A673 (cell line): ENCODE measurements at regions not wholly inside any gene's neighbourhood (a gene's known extent, or its start where the extent isn't known, plus 50 kb on each side); places are given as distances from the start of the nearest gene placed in this dataset.

Experiments used
- BruUV-seq: library from RNA; stranded (reverse); fragments of 400-500 nt; replicated peaks from 2 replicates; lab custom pipeline; 2021; lab: Mats Ljungman, UMichigan
- CTCF ChIA-PET: fragments of 300-600 bp; sonication (Branson Sonifier 250); formaldehyde crosslinking; loops from one replicate; lab custom pipeline; 2022; ENCODE audit warnings: antibody characterized with exemption; lab: Charles Lee
- POLR2A ChIA-PET: fragments of 300-600 bp; sonication (Branson Sonifier 250); formaldehyde crosslinking; loops from one replicate; lab custom pipeline; 2022; ENCODE audit warnings: antibody characterized with exemption; ENCODE audit not compliant: low non-redundant PET; lab: Charles Lee
- DNase-seq: peaks from one replicate; pipeline ENCODE4 v3.0.0-alpha.2; 2015; ENCODE audit warnings: low spot score
- H3K27ac ChIP-seq: fragments of 200-600 bp; sonication (generic); 2 replicates; pipeline ENCODE4 v1.5.1; 2016; ENCODE audit warnings: mixed run types, low read depth, mild to moderate bottlenecking, mixed read lengths, antibody characterized with exemption, low read length; ENCODE audit not compliant: poor library complexity, severe bottlenecking
- H3K27me3 ChIP-seq: fragments of 200-600 bp; sonication (generic); replicated peaks from 2 replicates; pipeline ENCODE4 v1.6.1; 2017; ENCODE audit warnings: mixed run types, low read depth, mild to moderate bottlenecking, mixed read lengths, antibody characterized with exemption, low read length; ENCODE audit not compliant: insufficient read depth, poor library complexity
- H3K36me3 ChIP-seq: fragments of 200-600 bp; sonication (generic); 2 replicates; pipeline ENCODE4 v1.6.1; 2016; ENCODE audit warnings: mixed run types, mild to moderate bottlenecking, mixed read lengths, antibody characterized with exemption, low read length; ENCODE audit not compliant: insufficient read depth, poor library complexity, severe bottlenecking
- H3K4me1 ChIP-seq: fragments of 200-600 bp; sonication (generic); 2 replicates; pipeline ENCODE4 v1.6.1; 2017; ENCODE audit warnings: mixed run types, mild to moderate bottlenecking, mixed read lengths, antibody characterized with exemption, low read length; ENCODE audit not compliant: insufficient read depth, poor library complexity, severe bottlenecking
- H3K4me3 ChIP-seq: fragments of 200-600 bp; sonication (generic); 2 replicates; pipeline ENCODE4 v1.5.1; 2016; ENCODE audit warnings: low read depth, mixed run types, mild to moderate bottlenecking, mixed read lengths, low read length; ENCODE audit not compliant: poor library complexity, severe bottlenecking
- H3K9me3 ChIP-seq: fragments of 200-600 bp; sonication (generic); 2 replicates; pipeline ENCODE4 v1.6.1; 2016; ENCODE audit warnings: mixed run types, low read depth, mild to moderate bottlenecking, mixed read lengths, antibody characterized with exemption, low read length; ENCODE audit not compliant: poor library complexity, severe bottlenecking
- CTCF ChIP-seq: fragments of 300-800, 200-600 bp; sonication (generic); conservative IDR thresholded peaks from 2 replicates; pipeline ENCODE4 v1.5.1; 2017; ENCODE audit warnings: low read depth, mild to moderate bottlenecking, antibody characterized with exemption, low read length, moderate library complexity, mixed read lengths
- EZH2 ChIP-seq: fragments of 200-600 bp; sonication (generic); IDR thresholded peaks from 2 replicates; pipeline ENCODE4 v1.6.1; 2017; ENCODE audit warnings: borderline replicate concordance, low read depth, mild to moderate bottlenecking, mixed read lengths, antibody characterized with exemption, low read length; ENCODE audit not compliant: poor library complexity, severe bottlenecking
- intact Hi-C: fragments of 100-400 bp; cut with micrococcal nuclease; formaldehyde crosslinking; loops from one replicate; pipeline ENCODE4 v1.10.0; 2022; ENCODE audit not compliant: unreplicated experiment

- BruUV-seq: no TSS peak
Measured at GRCh38 chr2:18998491-18998890, 359.9 kb downstream of the OSR1 start.

GRCh38 chr2:18993756-18994338, 364.6 kb downstream of the OSR1 start:
- Histone ChIP-seq H3K27ac (no peak overlapping the region), H3K9me3 (no peaks in the 10 kb centered on the region), H3K27me3 (no peaks in the 10 kb centered on the region), H3K36me3 (no peaks in the 10 kb centered on the region), H3K4me1 (no peaks in the 10 kb centered on the region), H3K4me3 (no peak overlapping the region)
- TF ChIP-seq CTCF (no peak), EZH2 (no peak)
- intact Hi-C loops: no loop called here
- BruUV-seq: no TSS peak
- DNase-seq: no peak
- POLR2A ChIA-PET: no interaction called here
- CTCF ChIA-PET: no interaction called here

More at GRCh38 chr2:18998491-18998890, 359.9 kb downstream of the OSR1 start:
- no peaks in the 10 kb centered on the region for H3K4me1 ChIP-seq
- ChIA-PET CTCF (no interaction called here), POLR2A (no interaction called here)
- intact Hi-C loops: no loop called here
- H3K4me3 ChIP-seq: no peak overlapping the region
- DNase-seq: no peak
- no peaks in the 10 kb centered on the region for H3K36me3 ChIP-seq
- TF ChIP-seq EZH2 (no peak), CTCF (no peak)
- H3K27me3 ChIP-seq: no peaks in the 10 kb centered on the region
- no peak overlapping the region for H3K27ac ChIP-seq
- no peaks in the 10 kb centered on the region for H3K9me3 ChIP-seq

GRCh38 chr2:18991177-18992168, 366.9 kb downstream of the OSR1 start:
- H3K9me3 ChIP-seq: no peaks in the 10 kb centered on the region
- TF ChIP-seq EZH2: no peak
- TF ChIP-seq CTCF: no peak
- no TSS peak for BruUV-seq
- H3K4me1 ChIP-seq: no peaks in the 10 kb centered on the region
- ChIA-PET CTCF (no interaction called here), POLR2A (no interaction called here)
- intact Hi-C loops: no loop called here
- H3K36me3 ChIP-seq: no peaks in the 10 kb centered on the region
- peaks cover 3% of the 10 kb centered on the region for H3K27me3 ChIP-seq
- no peak overlapping the region for H3K27ac ChIP-seq
- no peak overlapping the region for H3K4me3 ChIP-seq
- no peak for DNase-seq
